ENCODE measurements at regions not wholly inside any gene's neighbourhood (a gene's known extent, or its start where the extent isn't known, plus 50 kb on each side); places are given as distances from the start of the nearest gene placed in this dataset.

GRCh38 chr13:74450525-74450845, 316.3 kb upstream of the KLF12 start:
- DNase-seq, result no peak

- no peak for DNase-seq
Measured at GRCh38 chr13:74449811-74450524, 315.8 kb upstream of the KLF12 start.

GRCh38 chr13:74444864-74445479, 310.8 kb upstream of the KLF12 start:
- DNase-seq, result no peak

GRCh38 chr13:74444161-74444571, 310.0 kb upstream of the KLF12 start:
- no peak for DNase-seq

GRCh38 chr13:74443631-74444030, 309.4 kb upstream of the KLF12 start:
- DNase-seq, result no peak

- DNase-seq, result no peak
Measured at GRCh38 chr13:74442751-74443150, 308.5 kb upstream of the KLF12 start.

GRCh38 chr13:74438901-74439300, 304.7 kb upstream of the KLF12 start:
- no peak for DNase-seq

- no peak for DNase-seq
Measured at GRCh38 chr13:74434782-74435181, 300.6 kb upstream of the KLF12 start.

- DNase-seq, result no peak
Measured at GRCh38 chr13:74424455-74424854, 290.3 kb upstream of the KLF12 start.

GRCh38 chr13:74423434-74423833, 289.2 kb upstream of the KLF12 start:
- no peak for DNase-seq

- DNase-seq, result no peak
Measured at GRCh38 chr13:74414458-74414857, 280.3 kb upstream of the KLF12 start.

- no peak for DNase-seq
Measured at GRCh38 chr13:74413482-74413881, 279.3 kb upstream of the KLF12 start.

- no peak for DNase-seq
Measured at GRCh38 chr13:74409551-74409950, 275.3 kb upstream of the KLF12 start.

- peak; percentile 44 for DNase-seq
Measured at GRCh38 chr13:74406420-74406819, 272.2 kb upstream of the KLF12 start.

- DNase-seq, result no peak
Measured at GRCh38 chr13:74398599-74398998, 264.4 kb upstream of the KLF12 start.

GRCh38 chr13:74389056-74389455, 254.9 kb upstream of the KLF12 start:
- DNase-seq, result no peak

- no peak for DNase-seq
Measured at GRCh38 chr13:74388626-74389025, 254.4 kb upstream of the KLF12 start.

GRCh38 chr13:74372511-74372910, 238.3 kb upstream of the KLF12 start:
- DNase-seq, result no peak

- DNase-seq, result no peak
Measured at GRCh38 chr13:74367193-74367592, 233.0 kb upstream of the KLF12 start.

GRCh38 chr13:74361274-74361673, 227.1 kb upstream of the KLF12 start:
- no peak for DNase-seq

GRCh38 chr13:74346960-74347359, 212.8 kb upstream of the KLF12 start:
- no peak for DNase-seq

- DNase-seq, result no peak
Measured at GRCh38 chr13:74338341-74338740, 204.1 kb upstream of the KLF12 start.

- DNase-seq, result peak; percentile 68
Measured at GRCh38 chr13:74336546-74336945, 202.3 kb upstream of the KLF12 start.

- no peak for DNase-seq
Measured at GRCh38 chr13:74335370-74335769, 201.2 kb upstream of the KLF12 start.

- no peak for DNase-seq
Measured at GRCh38 chr13:74329962-74330361, 195.8 kb upstream of the KLF12 start.
